VCaP (cell line): ENCODE measurements at regions not wholly inside any gene's neighbourhood (a gene's known extent, or its start where the extent isn't known, plus 50 kb on each side); places are given as distances from the start of the nearest gene placed in this dataset.

Experiments
- H3K27ac ChIP-seq: fragments of 450-650 bp; 2 replicates; pipeline ENCODE4 v1.5.1; 2017
- CTCF ChIP-seq: fragments of 450-650 bp; conservative IDR thresholded peaks from 2 replicates; pipeline ENCODE4 v1.5.1; 2017; ENCODE audit warnings: mild to moderate bottlenecking, moderate library complexity

- no peak for TF ChIP-seq CTCF
Measured at GRCh38 chr13:91169321-91170050, 178.0 kb upstream of the MIR17HG start.

GRCh38 chr13:91172160-91172559 lies 175.3 kb upstream of the MIR17HG start:
- TF ChIP-seq CTCF: no peak
- H3K27ac ChIP-seq: no peak overlapping the region

More at GRCh38 chr13:91169321-91170050, 178.0 kb upstream of the MIR17HG start:
- peak overlapping the region; percentile 42 for H3K27ac ChIP-seq

- TF ChIP-seq CTCF: no peak
- H3K27ac ChIP-seq: peak overlapping the region; percentile 11; the same call in 1 of the 2 replicates
Measured at GRCh38 chr13:91174886-91175501, 172.5 kb upstream of the MIR17HG start.

- TF ChIP-seq CTCF: no peak
- H3K27ac ChIP-seq: no peak overlapping the region
Measured at GRCh38 chr13:91178099-91178498, 169.4 kb upstream of the MIR17HG start.

- no peak for TF ChIP-seq CTCF
- 0 out of 2 replicates have a peak overlapping the region, but pooled peaks have one; percentile 8 for H3K27ac ChIP-seq
Measured at GRCh38 chr13:91181892-91182291, 165.6 kb upstream of the MIR17HG start.

GRCh38 chr13:91184244-91184926 lies 163.1 kb upstream of the MIR17HG start:
- no peak for TF ChIP-seq CTCF
- no peak overlapping the region for H3K27ac ChIP-seq

- peak; percentile 75 for TF ChIP-seq CTCF
- no peak overlapping the region for H3K27ac ChIP-seq
Measured at GRCh38 chr13:91185294-91185863, 162.1 kb upstream of the MIR17HG start.
